NB4 (cell line): ENCODE measurements at regions not wholly inside any gene's neighbourhood (a gene's known extent, or its start where the extent isn't known, plus 50 kb on each side); places are given as distances from the start of the nearest gene placed in this dataset.

ENCODE experiments used
- CTCF ChIP-seq: IDR thresholded peaks from one replicate; pipeline ENCODE4 v1.5.1; 2012; ENCODE audit warnings: low read depth, low read length
- MYC ChIP-seq: IDR thresholded peaks from 2 replicates; pipeline ENCODE4 v1.6.1; 2011; ENCODE audit warnings: low read depth, low read length
- POLR2A ChIP-seq: IDR thresholded peaks from 2 replicates; pipeline ENCODE4 v1.6.1; 2011; ENCODE audit warnings: mild to moderate bottlenecking; ENCODE audit not compliant: insufficient read length; ENCODE audit errors: extremely low read depth

GRCh38 chr13:100810481-100810880, 135.9 kb upstream of the TMTC4 start:
- TF ChIP-seq CTCF, result no peak
- TF ChIP-seq POLR2A, result no peak
- TF ChIP-seq MYC, result no peak
